NCI-H345 treated with DMSO at 0.1 percent for 48 hours (cell line): ENCODE measurements at regions not wholly inside any gene's neighbourhood (a gene's known extent, or its start where the extent isn't known, plus 50 kb on each side); places are given as distances from the start of the nearest gene placed in this dataset.
"Not testable (repeated sequence)": the region's sequence is repeated elsewhere in the genome, so short reads cannot be mapped to it uniquely, and the experiment has no call there.

Source experiments
- DNase-seq: peaks from one replicate; lab custom pipeline; 2025; ENCODE audit not compliant: unreplicated experiment; lab: John Stamatoyannopoulos, UW

DNA sequence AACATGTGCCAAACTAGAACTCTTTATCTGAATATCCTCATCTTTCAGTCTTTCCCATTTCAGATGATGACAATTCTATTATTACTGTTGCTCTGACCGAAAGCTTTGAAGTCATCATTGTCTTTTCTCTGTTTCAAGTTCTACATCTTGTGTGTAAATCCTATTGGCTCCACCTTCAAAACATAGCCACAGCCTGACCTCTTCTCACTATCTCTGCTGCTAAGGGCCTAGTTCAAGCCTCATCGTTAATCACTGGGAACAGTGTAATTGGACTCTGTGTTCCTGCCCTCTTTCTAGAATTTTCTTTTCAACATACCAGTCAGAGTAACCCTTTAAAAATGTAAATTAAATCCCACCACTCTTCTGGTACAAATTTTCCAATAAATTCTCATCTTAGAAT, 105.1 kb downstream of the OXSM start:
- DNase-seq, result no peak

DNA sequence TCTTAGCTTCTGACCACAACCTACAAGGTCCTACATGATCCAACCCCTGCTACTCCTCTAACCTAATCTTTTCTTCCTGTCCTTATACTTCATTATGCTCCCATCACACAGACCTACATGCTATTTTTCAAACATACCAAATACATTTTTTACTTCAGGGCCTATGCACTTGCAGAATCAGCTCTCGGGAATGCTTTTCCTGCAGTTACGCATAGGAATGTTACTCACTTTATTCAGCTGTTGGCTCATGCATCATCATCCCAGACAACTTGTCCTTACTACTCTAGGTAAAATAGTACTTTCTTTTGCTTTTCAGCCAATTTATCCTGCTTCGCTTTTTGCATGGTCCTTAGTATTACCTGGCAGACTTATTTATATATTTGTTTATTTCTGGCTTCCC, 105.6 kb downstream of the OXSM start:
- no peak for DNase-seq

DNA sequence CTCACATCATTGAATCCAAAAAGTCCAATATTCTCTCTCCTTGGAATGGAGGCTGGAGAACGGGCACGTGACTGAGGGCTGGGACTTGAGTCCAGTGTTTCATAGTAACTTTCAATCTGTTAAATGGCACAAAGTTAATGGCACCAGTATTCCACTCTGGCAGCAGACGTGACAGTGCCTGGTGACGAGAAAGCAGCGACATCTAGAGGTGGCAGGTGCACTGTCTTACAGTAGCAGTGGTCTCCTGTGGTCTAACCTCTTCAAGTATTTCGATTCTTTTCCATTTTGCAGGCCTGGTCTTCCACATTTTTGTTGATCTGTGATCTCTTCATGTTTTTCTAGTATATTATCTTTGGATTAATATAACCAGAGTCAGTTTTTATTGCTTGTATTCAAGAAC, 107.1 kb downstream of the OXSM start:
- DNase-seq, result no peak

DNA sequence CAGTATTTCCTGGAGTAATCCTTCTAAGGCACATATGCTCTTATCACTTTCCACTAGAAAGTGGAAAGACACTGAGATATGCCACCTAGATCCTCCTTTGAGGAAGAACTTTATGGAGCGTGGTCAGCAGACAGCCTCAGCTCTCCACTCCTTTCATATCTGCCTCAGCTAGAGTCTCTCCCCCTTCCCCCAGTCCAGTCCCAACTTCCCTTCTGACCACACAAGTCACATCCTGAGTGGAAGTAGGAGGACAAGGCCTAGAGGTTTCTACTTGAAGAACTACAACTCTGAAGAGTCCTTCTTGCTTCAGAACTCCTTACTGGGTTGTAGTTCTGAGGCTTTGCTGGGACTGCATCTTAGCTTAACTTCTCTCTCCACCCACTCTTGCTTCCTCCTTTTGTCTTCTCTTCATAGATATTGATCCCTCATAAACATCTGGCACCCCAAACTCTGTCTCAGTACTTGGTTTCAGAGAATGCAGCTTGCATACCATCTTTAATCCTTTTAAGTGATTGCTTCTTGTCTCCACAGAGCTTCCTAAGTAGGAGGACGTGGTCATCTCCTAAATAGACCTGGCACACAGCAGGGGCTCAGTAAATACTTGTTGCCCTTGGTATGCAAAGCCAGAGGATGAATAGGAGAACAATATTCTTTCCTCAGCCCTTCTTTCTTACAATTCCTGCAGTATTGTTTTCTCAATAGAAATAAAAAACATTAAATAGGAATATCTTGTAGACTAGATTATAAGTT, 109.6 kb downstream of the OXSM start:
- no peak for DNase-seq

DNA sequence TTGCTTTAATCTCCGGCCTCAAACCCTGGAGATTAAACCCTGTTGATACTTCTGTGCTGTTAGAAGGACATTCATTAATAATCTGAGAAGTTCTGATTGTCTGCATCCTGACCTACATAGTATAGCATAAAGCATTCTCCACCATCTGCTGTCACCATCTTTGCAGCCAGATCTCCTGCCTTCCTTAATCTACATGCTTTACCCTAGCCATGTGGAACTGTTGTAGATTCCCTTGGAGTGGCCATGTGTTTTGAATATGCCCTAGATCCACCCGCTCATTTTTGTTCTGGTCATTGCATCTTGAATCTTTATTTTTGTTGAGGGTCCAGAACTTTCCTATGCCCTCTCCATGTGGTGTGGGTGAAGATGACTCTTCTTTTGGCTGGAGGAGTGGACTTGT, 110.3 kb downstream of the OXSM start:
- no peak for DNase-seq

DNA sequence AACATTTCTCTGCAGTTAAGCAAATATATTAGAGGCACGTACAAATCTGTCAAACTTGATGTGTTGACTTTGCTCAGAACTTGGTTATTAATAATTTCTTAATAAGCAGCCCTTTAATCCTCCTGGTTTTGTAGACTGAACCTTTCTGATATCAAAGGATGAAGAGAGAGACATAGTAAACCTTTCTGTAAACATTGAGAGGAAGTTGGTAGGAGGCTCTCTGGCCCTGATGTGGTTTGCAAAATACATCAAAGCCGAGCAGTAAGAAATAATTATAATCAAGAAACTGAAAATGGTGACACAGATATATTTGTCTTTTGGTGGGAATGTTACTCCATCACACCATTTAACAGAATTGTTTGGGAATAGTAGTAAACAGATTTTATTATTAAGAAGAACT, 111.9 kb downstream of the OXSM start:
- DNase-seq, result no peak

DNA sequence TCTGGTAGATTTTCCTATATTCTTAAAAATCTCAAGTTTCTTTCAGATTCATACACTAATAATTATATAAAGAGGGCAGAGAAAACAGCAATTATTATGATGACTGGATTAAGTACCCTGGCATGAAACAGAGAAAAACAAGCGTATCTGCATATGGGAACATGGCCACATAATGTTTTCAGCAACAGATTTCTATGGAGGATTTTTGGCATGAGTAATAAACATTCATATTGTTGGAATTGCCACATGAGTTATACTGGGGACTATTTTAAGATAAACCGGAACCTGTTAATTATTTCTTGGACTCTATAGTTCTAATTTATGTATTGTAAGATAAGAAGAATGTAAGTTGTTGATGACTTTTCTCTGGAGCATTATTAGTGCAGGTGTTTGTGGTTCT, 112.7 kb downstream of the OXSM start:
- no peak for DNase-seq

DNA sequence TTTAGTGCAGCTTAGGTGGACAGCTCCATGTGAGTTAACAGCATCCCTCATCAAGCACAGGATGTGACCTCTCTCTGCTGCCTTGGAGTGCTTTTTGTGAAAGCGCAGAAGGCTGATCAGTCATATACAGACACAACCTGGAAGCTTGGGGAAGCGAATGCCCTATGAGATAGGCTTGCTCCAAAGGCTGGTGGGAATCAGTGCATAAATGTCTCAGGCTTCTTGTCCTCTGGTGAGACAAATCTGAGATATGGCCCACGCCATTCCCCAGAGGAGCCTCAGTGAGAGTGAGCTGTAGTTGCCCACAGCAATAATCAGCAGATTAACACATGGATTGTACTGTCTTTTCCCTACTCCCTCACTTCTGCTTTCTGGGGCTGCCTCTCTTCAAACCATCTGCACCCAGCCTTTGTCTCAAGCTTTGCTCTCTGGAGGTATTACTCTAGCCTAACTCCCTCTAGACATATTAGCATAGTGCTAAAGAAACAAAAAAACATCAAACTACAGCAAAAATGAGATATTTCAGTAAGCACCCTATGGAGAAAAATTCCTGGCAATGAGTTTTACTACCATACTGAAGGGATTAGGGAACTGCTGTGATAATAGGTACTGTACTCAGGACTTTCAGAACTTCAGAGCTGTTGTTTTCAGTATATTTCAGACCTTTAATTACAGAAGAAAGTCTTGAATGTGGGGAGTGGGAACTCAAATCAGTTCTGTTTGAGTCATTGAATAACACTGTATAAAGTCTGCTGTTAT, 113.7 kb downstream of the OXSM start:
- DNase-seq, result no peak

DNA sequence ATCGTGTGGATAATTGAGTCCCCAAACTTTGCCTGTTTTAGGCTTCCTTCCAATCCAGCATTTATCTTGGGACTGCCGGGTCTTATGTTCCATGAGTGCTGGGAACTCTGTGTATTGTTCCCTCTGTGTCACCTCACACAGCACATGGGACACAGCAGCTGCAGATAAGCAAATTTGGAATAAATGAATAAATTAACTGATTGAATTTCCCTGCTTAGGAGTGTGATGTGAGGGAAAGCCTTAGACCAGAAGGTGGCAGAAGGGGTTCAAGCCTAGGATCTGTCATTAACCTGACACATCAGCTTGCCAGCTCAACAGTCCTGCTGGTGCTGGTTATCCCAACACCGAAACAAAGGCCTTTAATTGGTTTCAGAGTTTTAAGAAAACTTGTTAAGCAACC, 114.3 kb downstream of the OXSM start:
- DNase-seq, result no peak

DNA sequence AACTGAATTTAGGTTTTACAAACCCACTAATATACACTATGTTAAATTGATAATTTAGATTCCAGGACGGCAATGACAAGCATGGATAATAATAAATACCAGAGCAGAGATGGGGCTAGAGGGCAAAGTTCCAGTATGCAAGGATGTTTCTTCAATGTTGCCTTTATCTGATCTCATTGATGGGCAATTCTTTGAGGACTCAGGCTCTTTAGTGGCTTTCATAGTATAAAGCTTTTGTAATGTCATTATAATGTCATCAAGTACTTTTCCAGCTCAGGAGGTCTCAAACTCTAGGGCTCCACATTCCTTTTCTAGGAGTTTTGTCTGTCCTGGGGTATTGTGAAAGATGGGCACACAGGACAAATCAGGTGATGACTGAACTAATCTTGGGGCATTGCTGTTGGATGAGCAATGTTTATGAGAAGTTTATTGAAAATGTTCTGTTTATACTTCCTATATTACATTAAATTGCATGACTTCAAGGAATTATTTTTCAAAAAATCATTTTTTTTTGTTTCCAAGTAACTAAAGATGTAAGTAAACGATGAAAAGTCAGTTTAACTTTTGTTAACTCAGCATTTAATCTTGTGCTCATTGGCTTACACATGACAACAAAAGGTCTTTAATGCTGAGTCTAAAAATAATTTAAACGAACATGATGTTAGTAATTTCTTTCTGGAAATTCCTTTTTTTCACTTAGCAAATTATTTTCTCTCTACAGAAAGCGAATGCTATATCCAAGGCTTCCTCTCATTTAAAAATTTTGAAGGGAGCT, 116.4 kb downstream of the OXSM start:
- no peak for DNase-seq

DNA sequence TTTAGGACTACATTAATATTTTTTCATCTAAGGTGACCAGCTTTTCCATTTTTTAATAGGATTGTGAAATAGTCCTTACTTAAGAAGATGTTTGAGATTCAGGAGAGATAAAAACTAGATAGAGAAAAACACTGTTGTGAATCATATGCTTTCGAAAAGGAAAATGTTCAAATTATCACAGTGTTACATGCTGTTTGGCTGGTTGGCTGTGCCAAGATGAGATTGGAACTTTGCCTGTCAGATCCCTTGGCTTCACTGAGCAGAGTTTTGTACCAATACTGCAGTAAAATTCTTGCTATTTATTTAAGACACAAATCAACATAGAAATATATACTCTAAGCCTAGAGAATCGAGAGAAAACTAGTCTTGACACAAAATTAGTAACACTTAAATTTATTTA, 117.2 kb downstream of the OXSM start:
- DNase-seq, result no peak

DNA sequence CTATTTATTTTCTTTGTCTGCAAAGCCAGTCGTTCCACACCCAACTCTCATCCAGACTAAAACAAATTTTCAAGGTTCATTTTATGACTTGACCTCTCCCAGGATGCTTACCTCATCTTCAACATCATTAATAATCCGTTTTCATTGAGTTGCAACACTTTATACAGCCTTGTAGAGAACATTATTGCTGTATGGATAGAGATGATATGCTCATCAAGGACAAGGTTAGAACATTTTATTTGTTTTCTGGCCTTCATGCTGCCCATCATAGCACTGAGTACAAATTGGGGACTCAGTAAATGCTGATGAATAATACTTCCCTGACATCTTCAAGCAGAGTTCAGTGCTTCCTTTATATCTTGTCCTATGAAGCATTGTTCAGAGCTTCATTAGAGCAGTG, 120.2 kb downstream of the OXSM start:
- DNase-seq, result no peak

DNA sequence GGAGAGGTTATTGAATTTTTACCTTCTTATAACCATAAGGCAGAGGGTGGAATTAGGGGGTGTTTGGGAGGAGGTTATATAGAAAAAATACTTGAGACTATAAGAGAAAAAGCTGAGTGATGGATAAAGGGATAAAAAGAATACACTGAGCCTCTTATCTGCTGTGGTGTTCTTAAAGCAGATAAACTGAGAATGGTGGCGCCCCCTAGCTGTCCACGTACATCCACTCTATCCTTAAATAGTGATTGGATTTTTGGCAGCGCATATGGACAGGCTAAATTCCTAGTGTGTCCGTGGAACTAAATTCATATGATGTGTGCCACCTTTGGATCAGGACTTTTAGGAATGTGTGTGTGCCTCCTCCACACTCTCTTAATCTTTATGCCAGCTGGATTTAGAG, 121.1 kb downstream of the OXSM start:
- no peak for DNase-seq

DNA sequence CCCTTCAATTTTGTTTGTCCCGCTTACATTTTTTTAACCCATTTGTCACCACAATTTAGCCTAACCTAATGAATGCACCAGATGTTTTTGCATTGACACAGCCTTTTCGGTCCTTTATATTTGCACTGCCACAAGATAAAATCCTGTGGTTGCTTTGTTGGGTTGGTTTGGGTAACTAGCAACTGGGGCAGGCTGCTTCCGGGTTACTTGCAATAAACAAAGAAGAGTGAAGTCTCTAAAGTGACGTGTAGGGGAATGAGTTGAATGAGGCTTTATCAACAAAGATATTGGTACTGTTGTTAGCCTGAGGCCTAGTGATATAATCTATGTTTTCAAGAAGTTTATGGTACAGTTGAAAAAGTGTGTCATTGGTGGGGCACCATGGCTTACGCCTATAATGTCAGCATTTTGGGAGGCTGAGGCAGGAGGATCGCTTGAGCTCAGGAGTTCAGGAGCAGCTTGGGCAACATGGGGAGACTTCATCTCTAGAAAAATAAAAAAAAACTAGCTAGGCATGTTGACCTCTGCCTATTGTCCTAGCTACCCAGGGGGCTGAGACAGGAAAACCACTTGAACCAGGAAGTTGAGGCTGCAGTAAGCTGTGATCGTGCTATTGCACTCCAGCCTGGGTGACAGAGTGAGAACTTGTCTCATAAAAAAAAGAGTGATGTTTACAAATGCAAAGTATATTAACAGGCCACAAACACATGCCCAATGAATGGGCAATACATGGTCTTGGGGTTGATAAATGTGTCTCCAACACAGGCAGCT, 121.8 kb downstream of the OXSM start:
- DNase-seq, result no peak

DNA sequence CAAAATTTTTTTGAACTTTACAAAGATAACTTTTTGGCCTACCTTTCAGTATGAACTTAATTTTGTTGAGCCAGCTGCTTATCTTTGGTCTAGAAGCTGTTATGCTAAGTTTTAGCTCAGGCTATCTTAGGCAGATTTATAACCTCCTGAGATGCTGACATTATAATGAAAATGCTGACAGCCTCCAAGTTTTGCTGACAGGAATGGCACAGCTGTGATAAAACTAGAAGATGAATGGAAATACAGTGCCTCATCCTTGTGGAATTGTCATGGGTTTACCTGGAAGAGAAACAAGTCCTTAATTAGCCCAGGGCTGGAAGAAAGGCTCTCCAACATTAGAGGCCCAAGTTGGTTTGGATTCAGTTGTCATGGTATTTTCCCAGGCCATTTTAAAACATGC, 123.3 kb downstream of the OXSM start:
- no peak for DNase-seq

DNA sequence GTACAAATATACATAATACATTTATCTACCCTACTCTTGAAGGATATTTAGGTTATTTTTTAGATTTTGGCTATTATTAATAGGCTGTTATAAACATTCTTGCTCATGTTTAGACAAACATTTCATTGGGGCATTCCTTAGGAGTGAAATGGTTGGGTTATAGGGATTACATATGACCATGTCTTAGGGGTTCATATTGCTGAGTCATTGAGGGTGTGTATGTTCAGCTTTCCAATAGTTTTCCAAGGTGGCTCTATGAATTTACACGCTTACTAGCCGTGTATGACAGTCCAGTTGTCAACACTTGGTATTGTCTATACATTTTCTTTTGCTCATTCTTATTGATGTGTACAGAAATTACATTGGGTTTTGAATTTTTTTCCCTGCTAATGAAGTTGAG, 125.8 kb downstream of the OXSM start:
- DNase-seq, result no peak

DNA sequence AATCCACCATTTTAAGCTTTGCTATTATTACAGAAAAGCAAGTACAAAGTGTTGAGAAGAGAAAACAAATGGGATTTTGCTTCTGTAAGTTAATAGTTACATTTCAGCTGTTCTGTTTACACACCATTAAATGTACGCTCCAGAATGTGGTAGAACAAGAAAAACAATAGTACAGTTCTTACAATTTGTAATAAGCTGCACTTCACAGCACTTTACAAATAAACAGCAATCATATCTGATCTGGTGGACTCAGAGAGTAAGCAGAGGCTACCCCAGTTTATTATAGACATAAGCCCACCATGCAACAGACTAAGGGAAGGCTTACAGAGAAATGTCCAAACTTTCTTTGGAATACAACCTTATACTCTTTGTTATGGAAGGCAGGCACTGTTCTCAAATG, 126.4 kb downstream of the OXSM start:
- DNase-seq, result peak; percentile 18

DNA sequence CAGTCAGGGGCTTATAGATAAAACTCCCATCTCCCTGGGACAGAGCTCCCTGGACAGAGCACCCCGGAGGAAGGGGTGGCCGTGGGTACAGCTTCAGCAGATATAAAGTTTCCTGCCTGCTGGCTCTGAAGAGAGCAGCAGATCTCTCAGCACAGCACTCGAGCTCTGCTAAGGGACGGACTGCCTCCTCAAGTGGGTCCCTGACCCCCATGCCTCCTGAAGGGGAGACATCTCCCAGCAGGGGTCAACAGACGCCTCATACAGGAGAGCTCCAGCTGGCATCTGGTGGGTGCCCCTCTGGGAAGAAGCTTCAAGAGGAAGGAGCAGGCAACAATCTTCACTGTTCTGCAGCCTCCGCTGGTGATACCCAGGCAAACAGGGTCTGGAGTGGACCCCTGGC, 142.1 kb downstream of the OXSM start:
- DNase-seq, result not testable (repeated sequence)

DNA sequence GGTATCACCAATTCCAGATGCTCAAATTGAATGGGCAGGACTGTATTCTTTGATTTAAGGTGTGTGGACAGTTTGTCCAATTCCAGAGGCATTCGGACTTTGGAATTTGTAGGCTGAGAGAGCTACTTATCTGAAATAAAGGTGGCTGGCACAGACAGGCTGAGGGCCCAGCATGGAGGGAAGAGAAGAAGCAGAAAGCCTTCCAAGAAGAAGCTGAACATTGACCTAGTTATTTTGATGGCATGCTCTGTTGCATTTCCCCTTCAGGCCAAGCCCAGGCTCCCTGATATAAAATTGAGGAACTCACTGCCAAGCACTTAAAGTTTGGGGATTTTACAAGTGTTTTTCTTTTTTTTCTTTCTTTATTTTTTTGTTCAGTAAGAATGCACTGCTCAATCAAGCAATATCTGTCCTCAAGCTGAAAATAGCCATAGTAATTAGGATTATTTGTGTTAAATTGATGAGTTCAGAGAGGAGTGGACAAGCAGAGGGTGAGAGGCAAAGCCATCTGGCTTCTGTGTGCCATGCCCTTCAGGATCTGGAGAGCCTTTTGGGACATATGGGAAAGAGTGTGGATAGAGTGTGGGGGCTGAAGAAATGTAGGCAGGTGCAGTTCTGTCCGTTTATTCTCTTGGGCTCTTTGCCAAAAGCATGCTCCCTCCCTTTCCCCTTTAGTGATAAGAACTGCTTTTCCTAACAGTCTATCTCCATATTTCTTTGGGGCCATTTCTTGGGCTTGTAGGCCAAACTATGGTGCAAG, 148.9 kb downstream of the OXSM start:
- DNase-seq, result no peak

DNA sequence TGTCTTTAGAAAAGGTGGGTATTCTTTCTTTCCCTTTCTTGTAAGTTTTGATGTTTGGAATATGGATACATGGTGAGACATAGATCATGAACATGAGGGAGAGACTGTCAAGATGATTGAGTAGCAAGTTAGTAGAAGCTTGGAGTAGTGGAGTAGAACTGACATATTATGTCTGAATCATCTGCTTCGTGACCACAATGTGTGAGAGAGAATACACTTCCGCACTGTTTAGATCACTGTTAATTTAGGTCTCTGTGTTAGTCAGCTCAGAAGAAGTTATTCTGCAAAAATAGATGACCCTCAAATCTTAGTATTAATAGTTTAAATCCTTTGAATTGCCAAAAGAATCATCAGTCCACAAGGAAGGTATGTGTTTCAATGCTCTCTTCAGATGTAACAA, 151.0 kb downstream of the OXSM start:
- DNase-seq, result no peak

DNA sequence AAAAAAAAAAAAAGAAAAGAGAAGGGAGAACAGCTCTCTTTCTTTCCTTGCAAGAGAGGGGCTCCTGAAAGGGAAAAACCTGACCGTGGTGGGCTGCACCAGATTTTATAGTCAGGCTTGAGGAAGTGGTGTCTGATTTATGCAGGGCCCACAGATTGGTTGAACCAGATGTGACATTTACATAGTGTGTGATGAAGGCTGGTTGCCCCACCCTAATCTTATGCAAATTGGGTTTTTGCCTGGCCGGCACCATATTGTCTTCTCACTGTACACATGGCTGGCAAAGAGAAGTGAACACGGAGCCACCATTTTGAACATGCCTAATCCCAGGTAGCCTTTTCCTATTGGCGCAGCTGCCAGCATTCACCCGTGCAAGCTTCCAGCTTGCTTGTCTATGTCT, 154.4 kb downstream of the OXSM start:
- DNase-seq, result no peak
